Keratinocyte (primary cell): ENCODE measurements at regions not wholly inside any gene's neighbourhood (a gene's known extent, or its start where the extent isn't known, plus 50 kb on each side); places are given as distances from the start of the nearest gene placed in this dataset.

Experiments
- EZH2 ChIP-seq: IDR thresholded peaks from one replicate; pipeline ENCODE4 v1.6.1; 2012; ENCODE audit warnings: inconsistent platforms, mild to moderate bottlenecking, low read length, moderate library complexity
- TF ChIP-seq, protein P1 (sequence below), 3 experiments: IDR thresholded peaks in 1 of 3; conservative IDR thresholded peaks in 1 of 3; optimal IDR thresholded peaks in 1 of 3; 2 replicates in 2 of 3; 3 replicates in 1 of 3; pipeline versions ENCODE3 to v1.5.1; 2011; ENCODE audit warnings: low read length in 3 of 3, mild to moderate bottlenecking in 3 of 3, moderate library complexity in 2 of 3, control low read depth in 1 of 3, inconsistent platforms in 1 of 3; ENCODE audit not compliant: insufficient read depth in 2 of 3; ENCODE audit errors: extremely low read depth in 1 of 3

DNA sequence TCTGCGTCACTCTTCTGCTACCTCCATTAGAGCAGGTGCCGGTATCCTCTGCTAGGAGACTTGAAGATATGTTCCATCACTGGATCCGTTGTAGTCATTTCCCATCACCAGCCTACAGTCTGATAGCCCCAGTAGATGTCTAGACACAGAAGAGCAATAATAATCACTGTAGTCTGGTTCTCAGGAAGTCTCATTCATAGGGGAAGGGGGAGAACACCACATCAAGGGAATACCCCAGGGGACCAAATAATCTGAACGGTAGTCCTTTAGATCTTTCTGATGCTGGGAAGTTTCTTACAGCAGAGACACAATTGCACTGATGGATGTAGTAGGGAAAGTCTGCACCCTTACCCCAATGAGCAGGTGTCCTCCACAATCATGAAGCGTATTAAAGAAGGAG lies 595.0 kb downstream of the EPHA3 start:
- TF ChIP-seq EZH2, result no peak
- TF ChIP-seq, protein P1, sequence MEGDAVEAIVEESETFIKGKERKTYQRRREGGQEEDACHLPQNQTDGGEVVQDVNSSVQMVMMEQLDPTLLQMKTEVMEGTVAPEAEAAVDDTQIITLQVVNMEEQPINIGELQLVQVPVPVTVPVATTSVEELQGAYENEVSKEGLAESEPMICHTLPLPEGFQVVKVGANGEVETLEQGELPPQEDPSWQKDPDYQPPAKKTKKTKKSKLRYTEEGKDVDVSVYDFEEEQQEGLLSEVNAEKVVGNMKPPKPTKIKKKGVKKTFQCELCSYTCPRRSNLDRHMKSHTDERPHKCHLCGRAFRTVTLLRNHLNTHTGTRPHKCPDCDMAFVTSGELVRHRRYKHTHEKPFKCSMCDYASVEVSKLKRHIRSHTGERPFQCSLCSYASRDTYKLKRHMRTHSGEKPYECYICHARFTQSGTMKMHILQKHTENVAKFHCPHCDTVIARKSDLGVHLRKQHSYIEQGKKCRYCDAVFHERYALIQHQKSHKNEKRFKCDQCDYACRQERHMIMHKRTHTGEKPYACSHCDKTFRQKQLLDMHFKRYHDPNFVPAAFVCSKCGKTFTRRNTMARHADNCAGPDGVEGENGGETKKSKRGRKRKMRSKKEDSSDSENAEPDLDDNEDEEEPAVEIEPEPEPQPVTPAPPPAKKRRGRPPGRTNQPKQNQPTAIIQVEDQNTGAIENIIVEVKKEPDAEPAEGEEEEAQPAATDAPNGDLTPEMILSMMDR (optimal IDR thresholded peaks at IDR 0.05 in 1 of 3, IDR thresholded peaks at IDR 0.05 in 1 of 3, conservative IDR thresholded peaks at IDR 0.05 in 1 of 3; ENCODE audit: extremely low read depth in 1 of 3, insufficient read depth in 2 of 3, low read length in 3 of 3), result no peak
